GM19324 (cell line): ENCODE measurements at regions not wholly inside any gene's neighbourhood (a gene's known extent, or its start where the extent isn't known, plus 50 kb on each side); places are given as distances from the start of the nearest gene placed in this dataset.
"Not testable (repeated sequence)": the region's sequence is repeated elsewhere in the genome, so short reads cannot be mapped to it uniquely, and the experiment has no call there.

Experiments used
- ATAC-seq: cut with Tn5 transposase; IDR thresholded peaks from one replicate; pipeline ENCODE4 v1.9.1; 2021; ENCODE audit warnings: mild to moderate bottlenecking, moderate library complexity; ENCODE audit not compliant: unreplicated experiment, low FRiP score

GRCh38 chr16:47811758-47812157 lies 344.0 kb downstream of the ABCC12 start:
- not testable (repeated sequence) for ATAC-seq

GRCh38 chr16:47806309-47806847 lies 345.2 kb downstream of the PHKB start:
- ATAC-seq = no peak

- no peak for ATAC-seq
These were observed 326.6 kb downstream of the PHKB start for GRCh38 chr16:47787696-47788095.

DNA sequence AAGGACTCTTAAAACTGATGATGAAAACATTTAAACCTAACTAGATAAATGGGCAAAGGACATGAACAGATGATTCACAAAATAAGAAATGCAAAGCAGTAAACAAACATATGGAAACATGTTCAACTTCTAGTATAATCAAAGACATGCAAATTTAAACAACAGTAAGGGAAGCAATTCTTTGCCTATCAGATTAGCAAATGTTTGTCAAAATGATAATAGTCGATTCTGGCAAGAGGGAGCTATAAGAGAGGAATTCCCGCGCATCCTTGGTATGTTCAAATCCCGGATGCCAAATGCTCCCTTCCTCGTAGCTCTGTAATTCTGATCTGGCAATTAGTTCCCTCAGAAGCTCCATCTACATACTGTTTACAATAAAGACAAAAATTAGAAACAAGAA lies 320.5 kb downstream of the PHKB start:
- no peak for ATAC-seq

GRCh38 chr16:47780213-47780875 lies 319.2 kb downstream of the PHKB start:
- no peak for ATAC-seq

DNA sequence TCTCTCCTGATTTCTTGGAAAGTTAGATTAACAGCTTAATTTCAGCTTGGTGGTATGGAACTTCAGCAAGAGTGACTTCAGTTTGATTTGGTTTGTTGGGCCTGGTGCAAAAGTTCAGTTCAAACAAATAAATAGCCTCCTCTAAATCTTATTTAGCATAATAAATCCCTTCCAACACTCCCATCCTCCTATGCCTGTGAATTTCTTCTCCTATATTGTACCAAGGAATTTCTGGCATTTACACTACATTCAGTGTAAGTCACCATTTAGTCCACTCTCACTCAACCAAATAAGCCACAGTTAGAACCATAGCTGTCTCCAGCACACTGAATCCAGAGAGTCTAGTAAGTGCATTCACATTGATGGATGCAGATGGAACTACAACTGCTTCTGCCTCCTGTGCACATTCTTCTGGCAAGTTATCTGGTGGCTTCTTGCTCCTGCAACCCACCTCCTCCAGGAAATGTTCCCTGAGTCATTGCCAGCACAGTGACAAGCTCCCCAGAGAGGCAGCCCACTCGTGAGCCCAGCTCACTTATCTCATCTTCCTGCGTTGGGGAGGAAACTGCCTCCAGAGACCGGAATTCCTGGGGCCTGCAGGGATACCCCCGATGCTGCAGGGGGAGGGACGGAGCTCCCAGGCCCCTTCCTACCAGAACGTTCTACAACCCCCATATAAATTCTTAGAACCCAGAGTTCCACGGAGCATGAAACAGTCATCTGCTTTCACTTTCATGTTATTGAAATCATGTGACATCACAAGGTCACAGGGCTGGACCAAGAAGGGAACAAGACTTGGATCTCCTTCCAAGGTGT lies 318.3 kb downstream of the PHKB start:
- no peak for ATAC-seq

- ATAC-seq = no peak
These were observed 317.1 kb downstream of the PHKB start for GRCh38 chr16:47778106-47778801.

DNA sequence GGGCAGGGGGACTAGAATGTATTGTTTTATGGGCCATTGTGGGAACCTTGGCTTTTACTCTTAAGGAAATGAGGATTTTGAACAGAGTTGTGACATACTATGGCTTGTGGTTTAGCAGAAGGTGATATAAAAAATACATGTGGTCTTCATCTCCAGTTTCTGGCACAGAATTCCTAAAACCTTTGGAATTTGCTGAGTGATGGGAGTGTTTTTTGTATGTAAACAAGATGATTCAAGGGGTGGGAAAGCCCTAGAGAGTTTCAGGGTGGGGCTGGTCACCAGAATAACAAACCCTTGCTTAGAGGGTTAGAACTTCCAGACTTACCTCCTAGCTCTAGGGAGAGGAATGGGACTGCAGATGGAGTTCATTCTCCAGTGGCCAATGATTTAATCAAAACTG lies 316.1 kb downstream of the PHKB start:
- no peak for ATAC-seq

GRCh38 chr16:47774661-47775060 lies 313.5 kb downstream of the PHKB start:
- no peak for ATAC-seq

DNA sequence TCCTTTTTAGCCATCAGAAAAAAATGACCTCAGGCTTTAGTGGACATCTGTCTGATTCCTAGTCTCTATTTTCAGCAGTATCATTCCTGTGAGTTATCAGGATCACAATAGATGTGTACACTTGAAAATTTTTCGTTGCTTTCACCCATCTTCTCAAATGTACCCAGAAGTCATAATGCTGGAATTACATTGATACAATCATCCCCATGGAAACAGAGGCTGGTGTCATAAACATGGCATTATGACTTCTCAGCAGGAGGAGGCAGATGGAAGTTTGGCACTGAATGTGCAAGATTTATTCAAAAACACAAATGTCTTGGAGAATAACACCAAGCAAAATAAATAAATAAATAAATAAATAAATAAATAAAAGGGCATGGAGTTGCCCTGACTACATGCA lies 292.5 kb downstream of the PHKB start:
- no peak for ATAC-seq
